NCI-H446 (cell line): ENCODE measurements at regions not wholly inside any gene's neighbourhood (a gene's known extent, or its start where the extent isn't known, plus 50 kb on each side); places are given as distances from the start of the nearest gene placed in this dataset.

Source experiments
- DNase-seq, 2 experiments: peaks; one replicate each; lab custom pipeline; 2025; lab: John Stamatoyannopoulos, UW

DNA sequence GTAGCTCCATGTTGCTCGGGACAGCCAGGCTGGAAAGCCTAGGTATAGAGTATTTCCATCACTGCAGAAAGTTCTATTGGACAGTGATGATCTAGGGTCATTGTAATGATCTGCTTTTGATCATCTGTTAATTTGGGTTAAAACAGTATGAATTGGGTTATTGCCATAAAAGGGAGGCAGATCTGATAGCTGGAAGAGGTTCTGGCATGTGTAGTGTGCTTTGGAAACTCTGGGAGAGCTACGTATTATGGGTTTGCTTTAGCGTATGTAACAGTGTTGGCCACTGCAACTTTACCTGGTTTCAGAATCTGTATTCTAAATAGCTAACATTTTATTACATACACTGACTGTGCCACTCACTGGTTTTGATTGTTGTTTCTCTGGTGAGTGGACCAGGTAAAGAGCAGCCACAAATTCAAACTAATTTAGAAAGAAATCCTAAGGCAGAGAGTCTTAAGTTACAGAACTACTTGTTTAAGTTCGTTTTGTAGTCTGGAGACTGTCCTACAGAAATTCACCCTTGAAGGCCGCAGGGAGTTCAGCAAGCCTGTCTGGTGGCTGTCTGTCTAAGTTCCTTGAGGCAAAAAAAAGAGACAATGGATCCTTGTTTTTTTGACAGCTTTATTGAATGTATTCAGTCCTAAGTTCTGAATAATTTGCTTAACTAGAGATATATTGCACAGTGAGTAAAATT, 300.3 kb downstream of the PRL start:
- DNase-seq, result peak in 1 of 2 experiments; percentile 12

DNA sequence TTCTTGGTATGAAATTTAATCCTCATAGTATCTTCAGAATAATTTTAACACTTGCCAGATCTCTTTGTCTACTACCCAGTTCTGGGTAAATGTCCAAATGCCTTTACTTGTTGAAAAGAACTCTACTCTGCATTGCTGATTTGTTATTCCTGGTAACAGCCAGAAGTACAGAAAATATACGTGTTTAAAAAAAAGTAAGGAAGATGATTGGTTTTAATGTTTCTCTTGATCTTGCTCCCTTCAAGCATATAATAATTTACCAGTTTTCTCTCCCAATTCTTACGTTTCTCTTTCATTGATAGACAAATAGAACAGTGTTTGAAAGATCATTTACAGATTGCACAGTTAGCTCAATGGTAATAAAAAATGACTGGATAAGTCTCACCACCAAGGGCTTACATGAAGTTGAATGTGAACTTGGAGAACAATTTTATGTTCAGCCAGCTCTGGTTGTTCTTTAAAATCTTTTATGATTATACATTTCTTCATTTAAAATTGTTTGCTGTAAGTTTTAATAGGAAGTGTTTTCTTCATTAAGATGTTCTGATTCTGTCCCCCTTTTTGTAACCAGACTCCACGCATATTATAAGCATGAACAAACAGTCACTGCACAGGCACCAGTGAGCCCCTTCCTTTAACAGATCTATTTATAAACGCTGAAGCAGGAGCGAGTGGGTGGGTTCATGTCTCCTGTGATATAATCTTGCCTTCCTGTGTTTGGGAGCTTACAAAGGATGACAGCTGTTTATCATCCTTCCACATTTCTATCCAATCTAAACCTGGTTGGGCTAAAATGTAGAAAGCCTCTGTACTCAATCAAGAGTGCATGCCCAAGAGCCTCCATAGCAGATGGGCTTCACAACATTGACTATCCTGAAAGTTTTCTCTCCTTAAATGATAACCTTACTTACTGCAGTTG, 299.5 kb downstream of the PRL start:
- DNase-seq, result peak in 1 of 2 experiments; percentile 44

DNA sequence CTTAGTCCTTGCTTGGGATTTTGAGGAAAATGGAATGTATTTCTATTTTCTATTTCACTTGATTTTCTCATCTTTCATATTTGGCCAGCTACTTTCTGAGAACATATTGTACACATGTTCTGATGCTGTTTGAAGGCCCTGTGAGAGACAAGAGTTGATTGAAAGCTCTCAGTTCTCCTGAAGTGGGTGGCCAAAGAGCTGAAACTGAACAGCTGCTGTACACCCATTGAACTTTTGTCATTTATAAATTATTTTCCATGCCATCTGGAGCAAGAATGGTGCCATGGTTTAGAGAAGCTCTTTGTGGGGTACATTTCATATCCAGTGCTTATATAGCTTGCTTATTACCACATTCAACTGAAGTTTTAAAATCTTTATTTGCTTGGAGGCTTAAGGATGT, 298.3 kb downstream of the PRL start:
- peak; percentile 90 to 92 for DNase-seq

DNA sequence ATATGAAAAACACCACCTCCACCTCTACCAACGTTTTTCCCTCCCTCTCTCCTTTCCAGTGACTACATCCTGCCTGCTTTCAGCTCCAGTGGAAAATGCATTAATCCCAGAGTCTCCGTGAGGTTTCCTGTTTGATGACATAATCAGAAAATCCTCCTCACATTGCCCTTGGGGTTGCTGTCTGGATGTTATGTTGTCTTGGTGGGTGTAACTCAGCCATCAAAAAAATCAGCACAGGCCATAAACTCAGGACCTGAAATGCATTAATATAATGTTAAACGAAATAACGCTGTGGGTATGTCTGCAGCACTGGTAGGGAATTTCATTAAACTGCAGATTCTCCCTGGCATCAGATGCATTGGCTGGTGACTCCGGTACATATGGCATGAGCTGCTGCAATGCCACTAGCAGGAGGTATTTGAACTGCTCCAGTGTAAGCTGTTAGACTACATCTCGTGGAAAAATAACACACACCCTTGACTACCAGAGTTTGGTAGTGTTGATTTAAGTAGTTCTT, 297.8 kb downstream of the PRL start:
- peak; percentile 91 to 93 for DNase-seq

DNA sequence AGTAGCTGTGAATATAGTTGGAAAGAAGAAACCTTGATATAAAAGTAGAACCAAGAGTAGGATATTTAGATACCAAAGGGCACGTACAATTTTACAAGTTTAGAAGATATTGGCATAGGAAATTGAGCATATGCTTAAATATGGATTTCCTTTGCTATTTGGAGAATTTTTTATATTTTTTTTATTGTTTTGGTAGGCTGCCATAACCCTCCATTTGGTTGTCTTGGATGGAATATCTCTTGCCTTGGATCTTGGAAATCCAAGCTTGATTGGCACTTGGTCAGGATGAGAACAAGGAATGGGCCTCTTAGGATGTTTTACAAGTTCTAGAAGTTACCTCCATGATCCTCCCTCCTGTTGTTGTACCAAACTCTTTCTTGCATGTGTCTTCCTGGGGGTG, 297.1 kb downstream of the PRL start:
- peak; percentile 41 to 78 for DNase-seq

DNA sequence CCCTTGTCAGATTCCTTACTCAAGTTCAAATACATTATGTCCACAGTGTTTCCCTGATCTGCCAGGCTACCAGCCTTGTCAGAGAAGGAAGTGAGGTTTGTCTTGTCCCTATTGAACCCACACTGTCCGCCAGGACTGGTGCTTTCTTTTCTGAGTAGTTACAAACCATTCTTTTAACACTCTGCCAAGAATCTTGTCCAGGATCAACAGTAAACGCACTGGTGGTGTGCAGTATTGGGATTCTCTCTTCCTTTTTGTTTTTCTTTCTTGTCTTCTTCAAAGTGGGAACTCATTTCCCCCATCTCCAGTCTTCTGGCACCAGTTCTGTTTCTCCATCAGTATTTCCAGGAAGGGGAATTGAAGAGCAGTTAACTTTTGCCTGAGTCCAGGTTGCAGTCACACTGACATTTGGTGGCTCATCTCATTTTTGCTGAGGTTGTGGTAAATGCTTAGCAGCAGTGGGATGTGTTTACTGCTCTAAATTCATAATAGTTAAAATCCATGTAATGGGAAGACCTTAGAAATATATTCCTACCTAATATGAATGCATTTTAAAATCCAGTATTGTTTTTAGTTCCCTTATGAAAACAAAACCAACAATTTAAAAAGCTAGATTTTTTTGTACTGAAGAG, 295.3 kb downstream of the PRL start:
- peak; percentile 29 to 32 for DNase-seq

DNA sequence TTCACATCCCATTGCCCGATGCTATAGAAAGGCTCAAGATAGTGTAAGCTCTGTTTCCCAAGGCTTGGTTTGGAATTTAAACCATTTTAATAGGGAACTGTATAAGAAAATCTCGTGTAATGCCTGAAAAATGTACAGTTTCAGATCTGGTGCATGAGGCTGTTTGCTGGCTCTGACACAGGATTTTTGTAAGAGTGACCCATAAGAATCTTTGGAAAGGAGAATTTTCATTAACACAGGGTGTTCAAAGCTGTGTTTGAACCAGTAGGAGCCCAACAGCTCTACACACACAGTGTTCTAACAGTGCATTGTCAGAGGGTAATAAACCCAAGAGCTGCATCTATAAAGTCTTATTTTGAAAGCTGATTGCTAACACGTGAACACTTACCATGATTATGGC, 293.5 kb downstream of the PRL start:
- DNase-seq, result no peak

DNA sequence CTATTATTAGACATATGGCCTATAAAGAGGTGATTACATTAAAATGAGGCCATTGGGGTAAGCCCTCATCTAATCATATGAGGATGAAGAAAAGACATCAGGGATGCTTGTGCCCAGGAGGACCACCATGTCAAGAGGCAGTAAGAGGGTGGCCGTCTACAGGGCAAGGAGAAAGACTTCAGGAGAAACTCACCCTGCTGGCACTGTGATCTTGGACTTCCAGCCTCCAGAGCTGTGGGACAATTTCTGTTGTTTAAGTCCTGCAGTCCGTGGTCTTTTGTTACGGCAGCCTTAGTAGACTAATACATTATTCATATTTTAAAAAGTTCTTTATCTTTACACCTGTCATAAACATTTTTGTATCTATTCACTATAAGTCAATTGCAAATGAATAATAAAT, 290.0 kb downstream of the PRL start:
- no peak for DNase-seq

DNA sequence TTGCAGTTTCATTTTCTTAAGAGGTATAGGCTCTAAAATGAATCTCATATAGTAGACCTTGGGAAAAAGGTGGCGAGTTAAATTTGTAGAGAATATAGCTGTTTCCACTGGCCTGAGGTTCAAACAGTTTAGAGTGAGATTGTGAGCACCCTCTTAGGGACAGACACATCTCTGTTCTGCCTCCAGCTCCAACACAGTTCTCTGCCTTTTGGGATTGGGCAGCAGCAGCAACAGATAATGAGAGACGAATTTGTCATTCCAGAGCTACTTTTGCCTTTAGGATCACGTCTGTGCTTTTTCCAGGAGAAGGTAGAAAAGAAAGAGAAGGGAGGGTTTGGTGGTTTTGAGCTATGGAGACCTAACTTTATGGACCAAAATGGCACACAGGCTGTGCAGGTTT, 289.4 kb downstream of the PRL start:
- no peak for DNase-seq

DNA sequence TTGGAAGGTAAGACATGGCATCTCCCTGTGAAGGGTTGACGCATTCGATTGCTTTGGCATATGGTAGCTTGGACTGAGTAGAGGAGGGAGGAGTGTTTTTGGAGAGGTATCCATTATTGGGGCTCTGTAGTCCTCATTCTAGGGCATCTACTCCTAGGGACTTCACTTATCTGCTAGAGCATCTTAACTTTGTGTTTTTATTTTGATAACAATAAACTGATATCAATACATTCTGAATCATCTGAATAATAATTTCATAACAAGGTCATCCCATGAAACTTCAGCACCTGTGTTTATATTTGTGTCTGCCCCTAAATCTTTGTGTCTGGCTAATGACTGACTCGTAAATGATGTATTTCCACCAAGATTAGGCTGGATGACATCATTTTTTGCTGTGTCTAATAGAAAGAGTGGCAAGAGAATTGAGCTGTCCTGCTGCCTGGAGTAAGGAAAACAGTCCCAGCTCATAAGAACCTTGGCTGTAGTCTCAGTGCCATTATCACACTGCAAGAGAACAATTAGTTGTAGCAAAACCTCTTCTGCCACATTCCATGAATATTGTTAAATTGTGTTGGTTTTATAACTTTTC, 288.5 kb downstream of the PRL start:
- DNase-seq, result no peak

DNA sequence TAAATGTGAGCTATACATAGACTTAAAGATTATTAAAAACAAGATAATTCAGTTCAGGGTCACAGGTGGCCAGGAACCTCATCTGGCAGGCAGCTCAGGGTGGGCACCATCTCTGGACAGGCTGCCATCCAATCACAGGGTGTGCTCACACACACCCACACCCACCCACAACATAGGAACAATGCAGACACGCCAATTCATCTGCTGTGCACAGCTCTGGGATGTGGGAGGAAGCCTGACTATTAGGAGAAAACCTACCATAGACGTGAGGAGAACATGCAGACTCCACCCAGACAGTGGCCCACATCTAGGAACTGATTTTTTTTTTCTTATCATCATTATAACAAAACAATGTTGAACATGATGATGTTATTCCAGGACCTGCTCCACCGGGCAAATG, 286.7 kb downstream of the PRL start:
- no peak for DNase-seq

DNA sequence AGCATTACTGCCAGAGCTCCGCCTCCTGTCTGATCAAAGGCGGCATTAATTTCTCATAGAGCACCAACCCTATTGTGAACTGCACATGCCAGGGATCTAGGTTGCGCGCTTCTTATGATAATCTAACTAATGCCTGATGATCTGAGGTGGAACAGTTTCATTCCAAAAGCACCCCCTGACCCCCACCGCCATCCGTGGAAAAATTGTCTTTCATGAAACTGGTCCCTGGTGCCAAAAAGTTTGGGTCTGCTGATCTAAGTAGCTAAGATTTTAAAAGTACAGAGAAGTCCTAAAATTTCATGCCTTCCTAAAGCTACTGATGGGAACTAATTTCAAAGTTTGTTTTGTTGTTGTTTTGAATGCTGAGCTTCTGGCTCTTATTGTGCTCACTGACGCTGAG, 281.6 kb downstream of the PRL start:
- DNase-seq, result no peak

DNA sequence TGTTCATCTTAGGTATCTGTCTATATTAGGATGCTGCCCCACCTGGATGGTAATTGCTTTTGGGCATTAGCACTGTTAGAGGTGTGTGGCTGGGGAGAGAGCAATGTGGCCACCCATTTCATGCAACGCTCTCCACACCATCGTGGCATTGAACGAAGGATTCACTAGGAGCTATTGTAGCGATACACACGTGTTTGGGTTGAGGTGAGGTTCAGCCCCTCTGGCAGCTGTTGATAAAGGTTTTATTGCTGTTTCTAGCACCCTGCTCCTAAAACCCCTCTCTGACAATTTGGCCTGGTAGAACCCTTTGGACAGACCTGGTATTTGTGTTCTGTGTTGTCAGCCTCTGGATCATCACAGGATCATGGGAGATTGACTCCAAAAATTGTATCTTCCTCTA, 280.9 kb downstream of the PRL start:
- no peak for DNase-seq

DNA sequence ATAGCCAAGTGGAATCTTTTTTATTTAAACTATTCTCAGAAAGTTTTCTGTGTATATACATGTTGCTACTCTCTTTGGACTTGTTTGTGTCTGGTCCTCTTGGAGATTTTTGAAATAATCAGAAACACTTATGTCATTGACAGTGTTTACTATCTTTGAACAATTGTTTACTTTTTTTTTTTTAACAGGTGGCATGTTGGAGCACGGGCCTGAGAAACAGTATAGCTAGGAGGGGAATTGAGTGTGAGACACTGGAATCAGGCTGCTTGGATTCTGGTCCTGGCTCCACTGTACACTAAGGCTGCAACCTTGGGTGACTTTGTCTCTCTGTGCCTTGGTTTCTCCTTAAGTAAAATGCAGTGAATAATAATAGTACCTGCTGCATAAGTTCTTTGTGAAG, 279.6 kb downstream of the PRL start:
- DNase-seq, result no peak

DNA sequence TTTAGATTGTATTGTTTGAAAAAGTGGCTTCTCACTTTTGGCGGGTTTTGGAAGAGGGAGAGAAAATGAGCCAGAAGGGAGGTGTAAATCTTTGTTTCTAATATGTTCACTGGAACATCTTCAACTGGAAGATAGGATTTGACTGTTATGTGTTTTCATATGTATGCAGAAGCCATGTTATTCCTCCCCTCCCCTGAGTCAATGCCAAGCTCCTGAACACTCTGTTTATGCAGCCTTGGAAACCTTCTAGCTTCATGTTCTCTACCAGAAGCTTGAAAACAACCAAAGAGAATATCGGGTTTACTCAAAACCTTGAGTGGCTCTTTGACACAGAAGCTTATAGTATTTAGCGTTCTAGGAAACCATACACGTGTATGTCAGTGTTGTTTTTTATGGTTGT, 279.1 kb downstream of the PRL start:
- DNase-seq, result no peak

DNA sequence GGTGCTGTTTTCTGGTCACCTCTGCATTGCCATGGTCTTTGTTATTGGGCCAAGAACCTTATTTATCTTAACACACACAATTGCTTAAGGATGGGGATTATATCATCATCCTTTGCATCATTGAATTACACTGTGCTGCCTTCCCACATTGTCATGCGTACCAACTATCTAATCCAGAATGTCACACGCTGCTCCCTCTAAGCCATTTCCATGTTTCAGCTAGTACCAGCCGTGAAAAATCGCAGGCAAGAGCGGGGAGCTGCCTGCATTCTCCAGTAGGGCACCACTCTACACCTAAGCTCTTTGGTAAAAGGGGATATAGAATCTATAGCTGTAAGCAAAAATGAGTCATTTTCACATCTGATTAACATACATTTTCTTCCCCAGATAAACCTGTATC, 277.0 kb downstream of the PRL start:
- no peak for DNase-seq

DNA sequence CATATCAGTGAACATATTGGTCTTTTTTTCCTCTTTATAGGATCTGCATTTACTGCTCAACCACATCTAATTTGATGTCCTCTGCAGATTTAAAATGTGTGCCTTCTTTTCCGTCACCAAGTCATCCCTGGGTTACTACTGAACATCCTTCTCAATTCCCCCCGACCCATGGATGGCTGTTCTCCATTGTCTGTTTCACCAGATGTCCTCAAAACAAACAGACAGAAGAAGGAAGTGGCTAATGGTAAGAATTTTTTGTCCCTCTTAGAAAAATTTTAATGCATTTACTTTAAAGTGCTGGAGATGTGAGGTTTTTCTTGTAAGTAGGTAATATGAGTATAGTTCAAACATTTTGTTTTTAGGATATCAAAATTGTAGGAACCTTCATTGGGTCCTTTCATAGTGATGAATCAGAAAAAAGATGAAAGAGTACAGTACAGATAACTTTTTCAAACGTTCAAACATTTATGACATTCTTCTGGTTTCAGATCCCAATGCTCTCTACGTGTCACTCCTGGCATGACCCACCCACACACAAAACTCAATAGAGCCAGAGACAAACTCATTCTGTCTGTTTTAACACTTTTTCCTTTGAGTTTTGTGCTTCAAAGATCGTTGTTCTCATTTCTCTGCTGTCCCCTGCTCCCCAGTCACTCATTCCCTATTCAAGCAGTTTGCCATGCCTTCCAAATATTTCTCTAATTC, 276.4 kb downstream of the PRL start:
- DNase-seq, result no peak

DNA sequence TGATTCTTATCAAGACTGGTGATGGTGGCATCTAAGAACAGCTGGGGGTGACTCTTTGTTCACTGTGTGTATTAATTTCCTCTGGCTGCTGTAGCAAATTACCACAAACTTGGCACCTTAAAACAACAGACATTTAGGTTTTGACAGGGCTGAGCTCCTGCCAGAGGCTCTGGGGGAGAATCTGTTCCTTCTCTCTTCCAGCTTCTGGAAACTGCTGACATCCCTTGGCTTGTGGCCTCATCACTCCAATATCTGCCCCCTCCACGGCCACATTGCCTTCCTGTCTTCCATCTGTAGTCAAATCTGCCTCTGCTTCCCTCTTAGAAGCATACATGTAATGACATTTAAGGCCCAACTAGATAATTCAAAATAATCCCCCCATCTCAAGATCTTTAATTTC, 274.9 kb downstream of the PRL start:
- DNase-seq, result peak in 1 of 2 experiments; percentile 43

DNA sequence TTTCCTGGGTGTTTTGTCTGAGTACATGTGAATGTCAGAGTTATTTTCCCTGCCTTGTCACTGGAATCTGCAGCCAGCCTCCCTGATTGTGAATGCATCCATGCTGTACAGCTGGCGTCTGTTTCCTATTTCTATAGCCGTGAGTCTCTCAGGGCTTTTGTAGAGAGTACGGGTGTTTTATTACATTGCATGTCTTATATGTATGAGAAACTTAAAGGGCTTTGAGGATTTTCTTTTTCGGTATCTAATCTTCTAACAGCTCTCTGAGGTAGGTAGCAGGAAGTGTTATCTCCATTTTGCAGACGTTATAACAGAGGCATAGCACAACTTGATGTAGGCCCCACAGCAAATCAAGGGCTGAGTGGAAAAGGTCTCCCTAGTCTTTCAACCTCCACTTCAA, 272.9 kb downstream of the PRL start:
- DNase-seq, result no peak

DNA sequence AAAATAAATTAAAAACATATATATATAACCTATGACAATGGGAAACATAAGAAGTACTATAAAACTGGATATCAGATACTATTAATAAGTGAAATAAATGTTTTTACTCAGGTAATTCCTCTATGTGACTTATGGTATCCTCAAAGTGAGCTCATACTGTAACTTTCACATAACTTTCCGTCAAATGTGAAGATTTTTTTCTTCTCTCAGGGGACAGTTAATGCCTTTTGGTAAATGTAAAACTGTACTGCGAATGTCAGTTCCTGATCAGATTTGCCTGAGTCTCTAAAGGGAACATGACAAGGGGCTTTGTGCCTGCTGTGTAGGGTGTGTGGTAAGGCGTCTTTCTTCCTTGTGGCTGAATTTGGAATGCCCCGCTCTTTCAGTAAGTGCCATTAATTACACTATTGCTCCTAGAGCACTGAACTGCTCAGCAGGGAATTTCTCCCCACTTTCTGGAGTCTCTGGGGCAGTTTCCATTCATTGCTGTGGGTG, 271.8 kb downstream of the PRL start:
- no peak for DNase-seq

DNA sequence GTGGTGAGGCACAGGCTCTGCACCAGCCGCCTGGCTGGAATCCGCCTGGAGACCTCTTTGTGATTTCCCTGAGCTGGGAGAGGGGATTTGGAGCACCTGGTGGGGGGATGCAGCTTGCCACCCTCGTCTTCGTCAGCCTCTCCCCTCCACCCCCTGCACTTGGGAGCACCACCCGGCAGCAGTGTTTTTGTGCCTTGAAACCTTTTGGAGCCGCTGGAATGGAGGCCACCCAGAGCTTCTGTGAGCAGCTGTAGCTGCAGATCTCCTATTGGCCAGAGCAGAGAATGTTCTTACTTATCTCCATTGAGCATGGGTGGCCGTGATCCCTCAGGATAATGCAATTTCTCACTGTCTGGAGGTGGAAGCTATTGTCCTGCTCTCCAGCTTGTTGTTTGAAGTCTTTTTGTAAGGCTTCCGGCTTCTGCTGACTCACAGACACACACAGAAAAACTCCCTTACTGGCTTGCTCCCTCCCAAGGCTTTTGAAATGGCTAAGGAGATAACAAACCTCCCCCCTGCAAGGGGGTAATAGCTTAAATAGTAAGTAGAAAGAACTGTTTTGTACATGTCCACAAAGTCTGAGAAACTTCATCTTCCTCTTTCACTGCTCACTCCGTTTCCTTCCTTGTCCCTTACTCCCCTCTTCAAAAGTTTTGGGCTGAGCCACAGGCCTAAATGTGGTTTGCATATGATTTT, 271.2 kb downstream of the PRL start:
- no peak for DNase-seq
